Ovary (tissue), 7 donors: ENCODE measurements at regions not wholly inside any gene's neighbourhood (a gene's known extent, or its start where the extent isn't known, plus 50 kb on each side); places are given as distances from the start of the nearest gene placed in this dataset.

Experiments
- DNase-seq, 5 donors: peaks; one replicate each; pipeline ENCODE4 v3.0.0-alpha.2; 2019 to 2020
- H3K27ac ChIP-seq, 2 donors: fragments of 200-600 bp; one replicate each; pipeline versions ENCODE4 v1.5.1 to v1.8.0; 2019 to 2022
- H3K27me3 ChIP-seq: fragments of 200-600 bp; one replicate; pipeline ENCODE4 v1.8.0; 2022
- H3K36me3 ChIP-seq: fragments of 200-600 bp; sonication (generic); one replicate; pipeline ENCODE4 v1.5.1; 2019
- H3K4me1 ChIP-seq: one replicate; pipeline ENCODE4 v1.8.1; 2013; ENCODE audit warnings: mild to moderate bottlenecking, moderate library complexity; ENCODE audit not compliant: insufficient read depth
- H3K4me3 ChIP-seq: fragments of 200-600 bp; sonication (generic); one replicate; pipeline ENCODE4 v1.5.1; 2017
- H3K9me3 ChIP-seq, 2 donors: fragments of 200-600 bp in 1 of 2; sonication (generic) in 1 of 2; one replicate each; pipeline versions ENCODE4 v1.5.1 to v1.8.1; 2013 to 2019; ENCODE audit warnings: mild to moderate bottlenecking in 1 of 2, moderate library complexity in 1 of 2
- CTCF ChIP-seq, 3 donors: fragments of 450-650 bp in 2 of 3; fragments of 200-600 bp in 1 of 3; IDR thresholded peaks; one replicate each; pipeline versions ENCODE4 v1.5.1 to v1.8.0; 2016 to 2022; ENCODE audit warnings: antibody characterized with exemption in 3 of 3, mild to moderate bottlenecking in 1 of 3
- EP300 ChIP-seq: sonication (generic); formaldehyde crosslinking; IDR thresholded peaks from one replicate; pipeline ENCODE4 v1.6.1; 2017; ENCODE audit warnings: antibody characterized with exemption
- POLR2A ChIP-seq: fragments of 450-650 bp; IDR thresholded peaks from one replicate; pipeline ENCODE4 v1.6.1; 2017; ENCODE audit warnings: antibody characterized with exemption, mild to moderate bottlenecking, moderate library complexity
- WGBS, 3 donors: extraction: QIAGEN DNeasy Blood & Tissue Kit in 1 of 3; methylation state at CpG; one replicate each; pipeline versions ENCODE4 v1.1.5 to v1.1.7; 2013 to 2017; 5-methylcytosine and 5-hydroxymethylcytosine counted together
- intact Hi-C, 4 donors: fragments of 100-400 bp; cut with DNase I; formaldehyde crosslinking; loops; one replicate each; pipeline versions ENCODE4 v1.11.0 to v1.15.1; 2022 to 2023
- donor health status: DM: no; HTN: no; CAD: no; lungs with moderate emphysema.
- donor health status: DM: no; HTN: no; CAD: no.
- donor health status: Bipolar disorder and iron deficiency.
- donor health status: DM: no; HTN: no; CAD: no.
- donor health status: DM: yes; HTN: yes; CAD: no.

GRCh38 chr10:90417476-90418210 is 440.2 kb downstream of the HTR7 start:
- intact Hi-C loops = no loop called here
- no peak for DNase-seq
- no peak overlapping the region for H3K4me3 ChIP-seq
- no peaks in the 10 kb centered on the region for H3K36me3 ChIP-seq
- H3K27ac ChIP-seq = no peak overlapping the region
- H3K27me3 ChIP-seq = no peaks in the 10 kb centered on the region
- no peaks in the 10 kb centered on the region for H3K4me1 ChIP-seq
- no peak for TF ChIP-seq POLR2A
- no peak for TF ChIP-seq EP300
- no peak for TF ChIP-seq CTCF (IDR thresholded peaks at IDR 0.05)
- H3K9me3 ChIP-seq = no peaks in the 10 kb centered on the region
- 75 to 88% (median 80%) methylated on average over 2 of the region's 2 CpGs for WGBS, 3 donors

GRCh38 chr10:90418869-90419652 is 438.8 kb downstream of the HTR7 start:
- H3K9me3 ChIP-seq = no peaks in the 10 kb centered on the region
- no peak for DNase-seq
- WGBS, 3 donors = 58 to 65% (median 63%) methylated on average over 7 of the region's 7 CpGs
- no peaks in the 10 kb centered on the region for H3K36me3 ChIP-seq
- TF ChIP-seq EP300 (no peak), POLR2A (no peak), CTCF (IDR thresholded peaks at IDR 0.05) (no peak)
- H3K4me3 ChIP-seq = no peak overlapping the region
- intact Hi-C loops = no loop called here
- H3K27ac ChIP-seq = no peak overlapping the region
- no peaks in the 10 kb centered on the region for H3K27me3 ChIP-seq
- H3K4me1 ChIP-seq = no peaks in the 10 kb centered on the region

GRCh38 chr10:90420637-90421318 is 437.1 kb downstream of the HTR7 start:
- Histone ChIP-seq H3K36me3 (no peaks in the 10 kb centered on the region), H3K4me3 (no peak overlapping the region), H3K9me3 (no peaks in the 10 kb centered on the region), H3K27ac (no peak overlapping the region), H3K4me1 (no peaks in the 10 kb centered on the region), H3K27me3 (no peaks in the 10 kb centered on the region)
- no peak for DNase-seq
- no peak for TF ChIP-seq CTCF (IDR thresholded peaks at IDR 0.05)
- TF ChIP-seq EP300 = no peak
- TF ChIP-seq POLR2A = no peak
- intact Hi-C loops = no loop called here
- 77 to 91% (median 80%) methylated on average over 1 of the region's 1 CpG for WGBS, 3 donors

- WGBS, 3 donors = 85 to 94% (median 93%) methylated on average over 2 of the region's 2 CpGs
- intact Hi-C loops = no loop called here
- Histone ChIP-seq H3K9me3 (no peaks in the 10 kb centered on the region), H3K4me3 (no peak overlapping the region), H3K36me3 (no peaks in the 10 kb centered on the region), H3K27ac (no peak overlapping the region), H3K27me3 (no peaks in the 10 kb centered on the region), H3K4me1 (no peaks in the 10 kb centered on the region)
- DNase-seq = no peak
- TF ChIP-seq POLR2A (no peak), EP300 (no peak)
These were observed 436.0 kb downstream of the HTR7 start for GRCh38 chr10:90421874-90422273.
